ENCODE measurements at regions not wholly inside any gene's neighbourhood (a gene's known extent, or its start where the extent isn't known, plus 50 kb on each side); places are given as distances from the start of the nearest gene placed in this dataset.

DNA sequence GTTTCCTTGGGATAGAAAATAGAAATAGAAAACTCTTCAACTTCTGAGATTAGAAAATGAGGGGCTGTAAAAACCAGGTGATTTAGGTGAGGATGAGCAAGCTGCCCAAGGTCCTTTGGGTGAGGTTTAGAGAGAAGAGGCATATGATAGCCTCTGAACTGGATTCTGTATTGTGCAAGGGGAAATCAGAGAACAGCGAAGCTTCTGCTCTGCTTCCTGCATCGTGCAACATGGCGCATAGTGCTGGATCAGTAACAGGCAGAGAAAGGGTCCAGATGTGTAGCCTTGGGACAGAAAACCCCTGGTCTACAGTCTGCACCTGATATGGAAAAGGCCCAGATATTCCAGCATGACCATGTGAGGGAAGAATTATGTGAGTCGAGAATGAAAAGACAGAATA, 121.7 kb downstream of the MBL2 start:
- no peak for DNase-seq (ENCODE audit: low spot score)

DNA sequence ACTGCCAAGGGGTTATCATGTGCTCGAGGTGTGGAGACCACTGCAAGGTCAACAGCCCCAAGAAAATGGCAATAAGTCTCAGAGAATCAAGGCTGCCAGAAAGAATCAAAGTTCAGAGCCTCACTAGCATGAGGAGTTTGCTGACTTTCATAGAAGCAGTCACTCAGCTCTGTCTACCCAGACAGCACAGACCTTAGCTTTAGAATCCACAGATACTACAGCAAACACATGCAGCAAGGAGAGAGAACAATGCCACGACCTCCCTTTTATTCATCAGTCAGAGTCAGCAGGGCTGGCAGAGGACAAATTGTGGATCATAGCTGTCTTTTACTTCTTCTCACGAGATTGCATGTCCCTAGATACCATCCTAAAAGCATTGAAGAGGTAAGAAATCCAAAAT, 121.3 kb downstream of the MBL2 start:
- DNase-seq (ENCODE audit: low spot score), result no peak

DNA sequence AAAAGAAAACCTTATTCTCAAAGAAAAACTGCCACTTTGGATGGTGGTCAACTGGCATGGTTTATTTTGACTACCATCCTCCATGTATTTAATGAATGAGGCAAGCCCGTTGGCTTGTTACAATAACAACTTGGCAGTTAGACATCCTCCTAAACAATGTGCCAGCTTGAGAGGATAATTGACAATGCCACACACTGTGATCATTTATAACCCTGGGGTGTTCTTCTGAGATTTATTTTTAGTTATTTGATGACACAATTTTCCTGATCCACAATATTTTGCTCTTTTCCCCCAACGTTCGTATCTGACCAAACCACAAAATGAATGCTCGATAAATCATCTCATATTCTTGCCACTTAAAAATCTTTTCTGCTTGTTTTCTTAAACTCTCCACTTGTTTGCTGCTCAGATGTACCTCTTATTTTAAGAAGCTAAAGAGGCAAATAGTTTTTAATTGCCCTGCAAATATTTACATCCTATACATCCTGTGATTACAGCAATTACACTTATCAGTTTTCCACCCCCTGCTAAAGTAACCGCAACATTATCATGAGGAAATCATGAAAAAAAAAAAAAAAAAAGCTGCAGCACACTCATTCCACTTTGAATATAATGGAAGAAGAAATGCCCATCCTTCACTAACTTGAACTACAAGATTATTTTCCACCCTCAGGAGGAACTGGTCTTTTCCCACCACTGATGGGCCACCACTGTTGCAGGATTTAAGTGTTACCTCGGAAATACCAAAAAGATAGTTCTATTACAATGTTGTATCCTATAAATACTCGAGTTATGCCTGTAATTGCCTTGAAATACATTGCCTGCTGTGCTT, 119.9 kb downstream of the MBL2 start:
- DNase-seq (ENCODE audit: low spot score), result no peak

DNA sequence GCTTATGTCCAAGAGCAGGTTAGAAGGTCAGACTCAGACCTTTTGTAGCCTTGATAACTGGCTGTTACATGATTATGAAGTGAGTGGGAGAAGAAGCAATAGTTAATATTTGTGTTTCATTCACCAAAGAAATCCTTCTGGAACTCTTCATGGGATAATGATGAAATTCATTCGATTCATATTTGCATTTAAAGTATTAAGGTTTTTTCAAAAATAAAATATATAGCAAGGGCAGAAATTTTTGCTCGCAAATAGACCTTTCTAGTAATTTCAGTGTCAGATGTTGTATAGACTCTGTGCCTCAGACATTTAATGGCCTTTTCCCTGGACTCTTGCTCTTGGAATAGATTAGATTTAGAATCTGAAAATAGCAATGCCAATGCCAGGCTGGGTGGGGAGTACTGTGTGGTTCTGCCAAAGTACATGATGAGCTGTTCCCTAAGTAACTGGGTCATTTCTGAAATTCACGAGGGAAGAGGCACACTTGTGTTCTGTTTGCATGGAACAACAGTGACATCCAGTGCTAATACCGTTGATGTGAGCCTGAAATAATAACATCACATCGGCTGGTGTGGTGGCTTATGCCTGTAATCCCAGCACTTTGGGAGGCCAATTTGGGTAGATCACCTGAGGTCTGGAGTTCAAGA, 119.2 kb downstream of the MBL2 start:
- no peak for DNase-seq (ENCODE audit: low spot score)

DNA sequence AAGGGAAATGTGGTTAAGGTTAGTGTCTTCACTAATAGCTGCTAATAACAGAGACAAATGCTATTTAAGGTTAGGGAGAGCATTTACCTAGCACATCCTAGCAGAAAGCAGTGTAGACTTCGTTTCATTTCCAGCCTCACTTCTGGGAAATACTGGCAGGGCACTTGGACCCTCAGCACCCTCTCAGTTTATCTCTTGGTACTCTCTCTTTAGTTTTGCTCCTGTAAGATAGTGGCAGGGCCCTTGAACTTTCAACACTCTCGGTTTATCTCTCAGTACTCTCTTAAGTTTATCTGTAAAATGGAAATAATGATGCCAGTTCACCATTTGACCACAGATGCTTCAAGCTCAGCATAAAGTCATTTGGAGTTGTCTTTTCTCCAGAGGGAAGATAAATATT, 118.4 kb downstream of the MBL2 start:
- no peak for DNase-seq (ENCODE audit: low spot score)

DNA sequence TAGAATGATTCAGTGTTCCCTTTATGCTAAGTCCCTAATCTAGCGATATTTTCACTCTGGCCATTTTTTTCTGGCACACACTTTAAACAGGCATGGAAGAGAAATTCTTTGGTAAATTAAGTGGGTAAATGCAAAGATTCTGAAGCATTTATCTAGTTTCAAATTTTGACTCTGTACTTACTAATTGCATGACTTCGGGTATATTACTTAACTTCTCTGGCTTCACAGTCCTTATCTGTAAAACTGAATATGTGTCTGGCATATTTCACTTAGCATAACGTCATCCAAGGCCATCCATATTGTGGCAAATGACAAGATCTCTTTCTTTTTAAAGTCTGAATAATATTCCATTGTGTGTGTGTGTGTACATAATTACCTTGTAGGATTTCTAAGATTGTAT, 114.5 kb downstream of the MBL2 start:
- DNase-seq (ENCODE audit: low spot score), result no peak

DNA sequence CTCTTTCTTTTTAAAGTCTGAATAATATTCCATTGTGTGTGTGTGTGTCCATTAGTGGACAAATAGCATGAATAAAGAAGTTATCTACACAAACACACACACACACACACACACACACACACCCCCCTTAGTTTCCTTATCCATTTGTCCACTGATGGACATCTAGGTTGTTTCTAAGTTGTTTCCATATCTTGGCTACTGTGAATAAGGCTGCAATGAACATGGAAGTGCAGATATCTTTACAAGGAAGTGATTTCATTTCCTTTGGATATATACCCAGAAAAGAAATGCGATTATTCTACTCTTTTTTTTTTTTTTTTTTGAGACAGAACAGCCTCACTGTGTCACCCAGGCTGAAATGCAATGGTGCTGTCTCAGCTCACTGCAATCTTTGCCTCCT, 113.5 kb downstream of the MBL2 start:
- DNase-seq (ENCODE audit: low spot score), result no peak

DNA sequence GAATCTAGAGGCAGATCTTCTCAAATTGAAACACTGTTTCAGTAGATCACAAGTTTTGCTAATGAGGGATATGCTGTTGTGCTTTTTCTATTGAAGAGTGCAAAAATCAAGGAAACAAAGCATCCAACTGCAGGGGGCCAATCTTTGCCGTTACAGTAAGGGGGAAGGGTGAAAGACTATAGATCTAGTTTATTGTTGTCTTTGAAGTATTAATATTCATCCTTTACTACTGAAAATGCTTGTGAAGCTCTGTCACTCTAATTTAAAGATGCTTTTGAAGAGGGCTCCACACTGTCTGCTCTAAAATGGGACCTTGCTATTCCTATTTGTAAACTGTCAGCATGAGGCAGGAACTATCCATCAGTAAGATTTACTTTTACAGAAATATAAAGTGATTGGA, 110.3 kb downstream of the MBL2 start:
- DNase-seq (ENCODE audit: low spot score), result no peak

DNA sequence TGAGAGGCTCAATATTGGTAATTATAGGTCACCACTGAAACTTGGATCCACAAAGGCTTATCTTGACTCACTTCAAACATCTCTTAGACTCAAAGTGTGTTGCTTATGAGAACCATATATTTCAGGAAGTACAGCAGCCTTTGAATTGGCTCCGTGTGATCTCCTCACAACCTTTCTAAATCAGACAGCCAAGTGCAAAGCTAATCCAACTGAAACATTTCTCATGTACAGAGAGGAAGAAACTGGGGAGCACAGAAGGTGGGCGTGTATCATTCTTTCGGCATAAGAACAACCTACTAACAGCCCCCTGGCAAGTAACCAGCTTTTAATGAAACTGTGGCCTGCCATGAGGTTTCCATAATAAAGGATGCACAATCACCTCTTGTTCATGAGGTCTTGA, 109.4 kb downstream of the MBL2 start:
- no peak for DNase-seq (ENCODE audit: low spot score)

DNA sequence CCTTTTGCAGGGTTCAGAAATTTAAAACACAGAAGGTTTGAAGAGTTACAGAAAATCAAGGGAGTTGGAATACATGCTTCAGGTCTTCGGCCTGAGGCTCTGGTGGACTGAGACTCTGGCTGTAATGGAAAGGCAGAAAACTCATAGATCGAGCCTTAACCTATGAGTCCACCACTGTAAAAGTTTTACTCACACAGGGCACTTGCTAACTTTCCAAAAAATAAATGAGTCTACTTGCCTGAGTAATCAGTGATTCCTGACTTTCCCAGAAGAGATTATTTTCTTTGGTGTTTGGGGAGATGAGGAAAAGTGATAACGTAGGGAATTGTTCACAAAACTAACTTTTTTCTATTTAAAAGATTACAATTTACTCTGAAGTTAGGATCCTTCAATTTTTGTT, 108.0 kb downstream of the MBL2 start:
- DNase-seq (ENCODE audit: low spot score), result no peak

DNA sequence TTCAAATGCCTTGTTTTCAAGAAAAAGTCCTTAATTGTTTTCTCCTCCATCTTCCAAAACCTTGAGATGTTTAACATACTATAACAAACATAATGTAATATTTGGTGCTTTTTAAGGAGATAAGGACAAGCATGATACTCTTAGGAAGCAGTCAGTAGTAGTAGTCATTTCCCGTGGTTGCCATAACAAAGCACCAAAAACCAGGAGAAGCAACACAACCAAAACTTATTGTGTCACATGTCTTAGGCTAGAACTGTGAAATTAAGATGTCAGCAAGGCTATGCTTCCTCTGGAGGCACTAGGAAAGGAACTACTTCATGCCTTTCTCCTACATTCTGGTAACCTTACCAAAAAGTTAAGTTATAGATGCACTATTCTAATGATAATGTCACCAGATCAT, 106.8 kb downstream of the MBL2 start:
- no peak for DNase-seq (ENCODE audit: low spot score)

DNA sequence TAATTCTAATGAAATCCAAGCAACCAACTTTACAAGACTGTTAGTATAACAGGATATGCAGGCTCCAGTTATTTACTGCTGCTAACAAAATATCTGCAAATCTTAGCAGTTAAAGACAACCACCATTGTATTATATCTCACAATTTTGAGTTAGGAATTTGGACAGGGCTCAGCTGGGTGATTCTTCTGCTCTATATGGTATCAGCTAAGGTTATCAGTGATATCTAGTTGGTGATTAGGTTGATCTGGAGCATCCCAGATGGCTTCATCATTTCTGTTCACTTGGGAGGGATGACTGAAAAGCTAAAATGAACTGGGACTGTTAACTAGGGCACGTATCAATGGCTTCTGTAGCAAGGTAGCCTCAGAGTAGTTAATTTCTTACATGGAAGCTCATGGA, 105.7 kb downstream of the MBL2 start:
- DNase-seq (ENCODE audit: low spot score), result no peak

DNA sequence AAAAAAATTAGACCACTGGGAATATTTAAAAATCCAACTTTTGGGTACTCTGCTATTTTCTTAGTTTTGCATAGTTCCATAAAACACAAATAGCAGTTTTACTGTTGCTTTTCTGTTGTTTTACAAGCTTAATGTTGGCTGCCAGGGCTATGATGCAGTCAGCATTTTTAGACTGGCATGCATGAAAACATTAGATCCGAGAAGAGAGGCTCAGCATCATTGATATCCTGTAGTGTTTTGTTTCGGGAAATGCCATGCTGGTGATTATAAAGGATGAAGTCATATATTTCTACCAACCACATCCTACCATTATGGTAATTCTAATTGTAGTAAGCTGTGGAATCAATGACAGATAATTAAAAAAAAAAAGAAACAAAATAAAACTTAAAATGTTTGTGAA, 104.6 kb downstream of the MBL2 start:
- DNase-seq (ENCODE audit: low spot score), result no peak

DNA sequence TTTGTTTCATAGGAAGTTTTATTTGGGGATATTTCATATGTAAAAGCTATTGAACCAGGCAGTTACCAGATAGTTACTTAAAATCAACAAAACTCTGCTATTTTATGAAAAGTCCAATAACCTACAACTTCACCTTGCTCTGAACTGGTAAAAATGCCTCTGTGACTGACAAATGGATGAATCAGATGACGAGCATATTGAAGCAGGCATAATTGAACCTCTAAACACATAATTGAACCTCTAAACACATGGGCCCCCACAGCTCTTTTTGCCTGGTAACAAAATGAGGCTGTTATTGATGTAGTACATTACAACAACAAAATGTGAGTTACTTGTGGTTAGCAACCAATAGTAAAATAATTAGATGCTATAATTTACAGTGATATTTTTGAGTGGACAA, 99.7 kb downstream of the MBL2 start:
- DNase-seq (ENCODE audit: low spot score), result no peak

DNA sequence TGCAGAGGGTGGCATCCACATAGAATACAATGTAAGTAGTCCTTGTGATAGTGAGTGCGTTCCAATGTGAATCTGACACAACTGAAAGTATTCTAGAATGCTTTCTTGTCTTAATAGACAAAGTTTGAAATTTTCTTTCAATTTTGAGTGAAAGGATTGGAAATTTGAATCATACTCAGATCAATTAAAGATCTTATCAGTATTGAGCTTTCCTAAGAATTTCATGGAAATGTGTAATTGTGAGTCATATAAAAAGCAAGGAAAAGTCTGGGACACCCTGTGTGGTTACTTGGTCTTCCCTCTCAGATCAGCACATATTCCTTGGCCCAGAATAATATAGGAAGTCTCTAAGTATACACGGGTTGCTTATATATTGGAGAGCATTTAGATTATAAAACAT, 99.1 kb downstream of the MBL2 start:
- no peak for DNase-seq (ENCODE audit: low spot score)

DNA sequence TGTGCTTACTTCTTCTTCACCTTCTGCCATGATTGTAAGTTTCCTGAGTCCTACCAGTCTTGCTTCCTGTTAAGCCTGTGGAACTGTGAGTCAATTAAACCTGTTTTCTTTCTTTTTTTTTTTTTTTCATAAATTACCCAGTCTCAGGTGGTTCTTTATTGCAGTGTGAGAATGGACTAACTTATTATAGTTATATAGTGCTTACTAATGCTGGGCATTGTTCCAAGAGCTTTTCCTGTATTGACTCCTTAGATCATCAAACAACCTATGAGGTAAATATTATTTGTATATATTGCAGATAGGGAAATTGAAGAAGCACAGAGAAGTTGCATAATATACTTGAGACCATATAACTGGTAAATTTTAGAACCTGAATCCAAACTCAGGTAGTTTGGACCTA, 98.1 kb downstream of the MBL2 start:
- no peak for DNase-seq (ENCODE audit: low spot score)

DNA sequence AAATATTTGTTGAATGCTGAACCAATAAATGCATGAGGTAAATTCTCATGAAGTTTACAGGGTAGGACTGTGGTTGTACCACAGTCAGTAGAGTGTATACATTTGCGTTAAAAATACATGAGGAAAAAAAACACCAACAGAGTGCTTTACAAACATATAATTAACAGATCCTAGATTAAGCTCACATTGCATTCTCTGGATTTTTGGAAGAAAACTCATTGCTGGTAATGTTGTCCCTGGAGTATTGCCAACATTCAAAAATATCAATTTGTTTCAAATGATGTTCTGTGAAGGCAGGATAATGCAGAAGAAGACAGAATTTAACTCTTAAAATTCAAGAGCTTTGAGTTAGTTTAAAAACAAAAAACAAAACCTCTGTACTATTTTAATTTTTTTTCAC, 95.5 kb downstream of the MBL2 start:
- DNase-seq (ENCODE audit: low spot score), result no peak

DNA sequence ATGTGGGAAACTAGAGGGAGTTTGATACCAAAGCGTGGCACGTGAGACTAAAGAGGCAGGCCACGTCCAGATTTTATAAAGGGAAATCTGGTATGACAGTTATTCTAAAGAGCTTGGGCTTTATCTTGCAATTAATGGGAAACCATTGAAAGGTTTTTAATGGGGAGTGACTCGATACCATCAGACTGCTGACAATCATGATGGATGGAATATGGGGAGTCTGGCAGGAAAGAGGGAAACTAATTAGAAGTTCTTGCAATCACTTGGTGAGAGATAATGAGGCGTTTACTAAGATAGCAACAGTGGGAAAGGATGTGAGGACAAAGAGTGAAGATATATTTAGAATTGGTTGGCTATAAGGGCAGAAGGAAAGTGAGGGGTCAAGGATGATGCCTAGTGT, 94.0 kb downstream of the MBL2 start:
- DNase-seq (ENCODE audit: low spot score), result no peak

DNA sequence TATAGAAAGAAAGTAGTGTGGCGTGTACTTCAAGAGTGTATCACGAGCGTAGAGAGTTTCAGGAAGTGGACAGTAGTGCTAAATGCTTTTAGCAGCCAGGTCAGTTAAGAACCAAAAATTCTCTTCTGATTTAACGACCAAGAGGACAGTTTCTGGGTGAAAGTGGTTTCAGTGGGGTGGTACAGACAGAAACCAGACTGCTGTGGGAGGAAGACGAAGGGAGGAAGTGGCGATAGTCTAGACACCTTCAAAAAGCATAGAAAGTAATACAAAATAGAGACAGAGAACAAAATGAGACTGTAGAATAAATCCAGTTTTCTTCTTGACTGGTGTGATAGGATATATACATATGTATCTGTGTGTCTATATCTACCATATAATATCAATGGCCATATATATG, 93.5 kb downstream of the MBL2 start:
- DNase-seq (ENCODE audit: low spot score), result no peak

DNA sequence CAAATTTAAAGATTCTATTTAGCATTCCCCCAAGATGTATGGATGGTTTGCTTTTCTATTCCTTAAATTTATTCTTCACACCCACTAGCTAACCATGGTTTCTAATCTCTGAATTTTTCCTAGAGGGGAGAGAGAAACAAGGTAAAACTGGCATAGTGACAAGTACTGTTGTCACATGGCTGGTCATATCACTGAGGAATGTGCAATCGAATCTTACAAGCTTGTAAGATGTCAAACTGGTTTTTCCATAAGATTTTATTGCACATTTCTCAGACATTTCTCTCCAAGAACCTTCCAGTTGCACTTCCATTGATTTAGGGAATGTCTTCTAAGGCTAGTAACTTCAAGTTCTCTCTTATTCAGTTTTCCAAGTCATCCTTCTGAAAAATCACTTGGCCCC, 89.8 kb downstream of the MBL2 start:
- DNase-seq (ENCODE audit: low spot score), result no peak

DNA sequence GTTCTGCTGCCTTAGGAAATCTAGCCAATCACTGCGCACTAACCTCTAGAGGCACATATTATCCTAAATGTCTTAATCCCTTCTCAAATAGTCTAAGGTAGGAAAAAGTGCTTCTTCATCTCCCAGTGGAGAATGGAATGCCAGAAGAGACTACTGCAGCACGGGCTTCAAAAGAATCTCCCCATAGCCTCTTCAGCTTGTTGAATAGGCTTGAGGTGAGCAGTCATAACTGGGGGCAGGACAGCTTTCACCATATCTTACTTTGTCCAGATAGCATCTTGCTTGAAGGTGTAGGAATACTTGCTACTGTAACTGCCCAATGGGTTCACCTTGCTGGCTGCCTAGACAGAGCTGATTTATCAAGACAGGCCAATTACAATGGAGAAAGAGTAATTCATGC, 88.8 kb downstream of the MBL2 start:
- DNase-seq (ENCODE audit: low spot score), result no peak

DNA sequence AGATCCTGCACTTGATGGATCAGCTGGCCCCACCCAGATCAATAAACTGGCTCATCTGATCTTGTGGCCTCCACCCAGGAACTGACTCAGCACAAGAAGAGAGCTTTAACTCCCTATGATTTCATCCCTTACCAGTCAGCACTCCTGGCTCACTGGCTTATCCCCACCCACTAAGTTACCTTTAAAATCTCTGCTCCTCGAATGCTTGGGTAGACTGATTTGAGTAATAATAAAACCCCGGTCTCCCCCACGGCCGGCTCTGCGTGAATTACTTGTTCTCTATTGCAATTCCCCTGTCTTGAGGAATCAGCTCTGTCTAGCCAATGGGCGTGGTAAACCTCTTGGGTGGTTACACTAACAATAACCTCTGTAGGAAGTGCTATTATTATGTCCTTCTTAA, 83.7 kb downstream of the MBL2 start:
- no peak for DNase-seq (ENCODE audit: low spot score)

DNA sequence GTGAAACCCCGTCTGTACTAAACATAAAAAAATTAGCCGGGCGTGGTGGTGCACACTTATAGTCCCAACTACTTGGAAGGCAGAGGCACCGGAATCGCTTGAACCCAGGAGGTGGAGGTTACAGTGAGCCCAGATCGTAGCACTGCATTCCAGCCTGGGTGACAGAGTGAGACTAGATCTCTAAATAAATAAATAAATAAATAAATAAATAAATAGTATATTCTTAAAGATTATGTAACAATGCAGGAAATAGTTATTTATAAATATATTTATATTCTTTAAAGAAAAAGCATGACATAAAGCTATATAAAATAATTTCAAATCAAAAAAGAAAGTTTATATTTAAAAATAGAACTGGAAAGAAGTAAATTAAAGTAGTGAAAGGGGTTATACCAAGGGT, 76.4 kb downstream of the MBL2 start:
- no peak for DNase-seq (ENCODE audit: low spot score)

DNA sequence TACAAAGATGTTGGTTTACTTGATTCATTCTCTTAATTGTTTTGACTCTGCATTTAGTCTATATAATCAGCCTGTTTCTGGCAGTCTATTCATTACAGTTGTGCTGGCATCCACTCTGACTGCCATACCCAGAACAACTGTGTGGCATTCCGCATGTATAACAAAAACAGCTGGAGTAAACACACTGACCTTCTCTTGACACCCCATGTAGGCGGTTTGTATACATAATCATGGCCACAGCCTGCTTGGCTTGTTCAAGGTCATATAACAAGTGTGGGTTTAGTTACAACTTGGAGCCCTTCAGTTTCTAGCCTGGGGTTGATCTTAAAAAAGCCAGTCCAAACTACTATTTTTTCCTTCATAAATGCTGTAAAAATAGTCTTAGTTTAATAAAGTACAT, 70.9 kb downstream of the MBL2 start:
- no peak for DNase-seq (ENCODE audit: low spot score)
